ENCODE measurements at regions not wholly inside any gene's neighbourhood (a gene's known extent, or its start where the extent isn't known, plus 50 kb on each side); places are given as distances from the start of the nearest gene placed in this dataset.

DNA sequence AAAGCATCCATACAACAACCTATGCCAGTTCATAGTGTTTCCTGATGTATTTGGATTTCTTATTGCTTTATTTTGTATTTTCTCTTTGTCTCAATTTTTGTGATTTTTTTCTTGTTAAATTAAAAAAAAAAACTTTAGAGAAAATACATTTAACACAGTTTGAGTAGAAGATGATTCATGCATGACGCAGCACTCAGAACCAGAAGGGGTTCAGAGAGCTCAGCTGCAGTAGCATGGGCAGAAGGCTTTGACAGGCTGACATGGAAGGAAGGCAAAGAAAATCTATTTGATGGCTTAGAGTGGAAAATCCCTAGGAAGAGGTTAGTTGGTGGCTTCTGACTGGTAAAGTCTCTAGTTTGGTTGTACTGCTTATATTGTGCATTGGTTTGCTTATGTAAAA, 207.2 kb upstream of the STXBP5 start:
- TF ChIP-seq, protein P1, sequence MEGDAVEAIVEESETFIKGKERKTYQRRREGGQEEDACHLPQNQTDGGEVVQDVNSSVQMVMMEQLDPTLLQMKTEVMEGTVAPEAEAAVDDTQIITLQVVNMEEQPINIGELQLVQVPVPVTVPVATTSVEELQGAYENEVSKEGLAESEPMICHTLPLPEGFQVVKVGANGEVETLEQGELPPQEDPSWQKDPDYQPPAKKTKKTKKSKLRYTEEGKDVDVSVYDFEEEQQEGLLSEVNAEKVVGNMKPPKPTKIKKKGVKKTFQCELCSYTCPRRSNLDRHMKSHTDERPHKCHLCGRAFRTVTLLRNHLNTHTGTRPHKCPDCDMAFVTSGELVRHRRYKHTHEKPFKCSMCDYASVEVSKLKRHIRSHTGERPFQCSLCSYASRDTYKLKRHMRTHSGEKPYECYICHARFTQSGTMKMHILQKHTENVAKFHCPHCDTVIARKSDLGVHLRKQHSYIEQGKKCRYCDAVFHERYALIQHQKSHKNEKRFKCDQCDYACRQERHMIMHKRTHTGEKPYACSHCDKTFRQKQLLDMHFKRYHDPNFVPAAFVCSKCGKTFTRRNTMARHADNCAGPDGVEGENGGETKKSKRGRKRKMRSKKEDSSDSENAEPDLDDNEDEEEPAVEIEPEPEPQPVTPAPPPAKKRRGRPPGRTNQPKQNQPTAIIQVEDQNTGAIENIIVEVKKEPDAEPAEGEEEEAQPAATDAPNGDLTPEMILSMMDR (IDR thresholded peaks at IDR 0.05), result no peak
- TF ChIP-seq POLR2A (IDR thresholded peaks at IDR 0.05), result no peak
